AG20443 (cell line): ENCODE measurements at regions not wholly inside any gene's neighbourhood (a gene's known extent, or its start where the extent isn't known, plus 50 kb on each side); places are given as distances from the start of the nearest gene placed in this dataset.

ENCODE experiments used
- DNase-seq: peaks from one replicate; pipeline ENCODE4 v3.0.0; 2012; ENCODE audit warnings: low spot score, mixed read lengths

- DNase-seq: no peak
These were observed 80.8 kb upstream of the CERS6 start for GRCh38 chr2:168375195-168375798.

GRCh38 chr2:168378960-168379669 lies 77.0 kb upstream of the CERS6 start:
- no peak for DNase-seq

- DNase-seq: no peak
These were observed 75.6 kb upstream of the CERS6 start for GRCh38 chr2:168380500-168380899.

- no peak for DNase-seq
These were observed 64.0 kb upstream of the CERS6 start for GRCh38 chr2:168392024-168392423.

- DNase-seq: no peak
These were observed 63.3 kb upstream of the CERS6 start for GRCh38 chr2:168392797-168393196.

- no peak for DNase-seq
These were observed 61.8 kb upstream of the CERS6 start for GRCh38 chr2:168394262-168394661.

- DNase-seq: no peak
These were observed 59.9 kb upstream of the CERS6 start for GRCh38 chr2:168396131-168396530.

- DNase-seq: no peak
These were observed 58.4 kb upstream of the CERS6 start for GRCh38 chr2:168397629-168398028.

GRCh38 chr2:168401048-168401556 lies 55.0 kb upstream of the CERS6 start:
- DNase-seq: no peak

- DNase-seq: no peak
These were observed 54.3 kb upstream of the CERS6 start for GRCh38 chr2:168401771-168402170.

- no peak for DNase-seq
These were observed 53.5 kb upstream of the CERS6 start for GRCh38 chr2:168402531-168402930.

- DNase-seq: no peak
These were observed 52.3 kb upstream of the CERS6 start for GRCh38 chr2:168403736-168404135.

- no peak for DNase-seq
These were observed 51.3 kb upstream of the CERS6 start for GRCh38 chr2:168404764-168405163.
